ENCODE measurements at regions not wholly inside any gene's neighbourhood (a gene's known extent, or its start where the extent isn't known, plus 50 kb on each side); places are given as distances from the start of the nearest gene placed in this dataset.

DNA sequence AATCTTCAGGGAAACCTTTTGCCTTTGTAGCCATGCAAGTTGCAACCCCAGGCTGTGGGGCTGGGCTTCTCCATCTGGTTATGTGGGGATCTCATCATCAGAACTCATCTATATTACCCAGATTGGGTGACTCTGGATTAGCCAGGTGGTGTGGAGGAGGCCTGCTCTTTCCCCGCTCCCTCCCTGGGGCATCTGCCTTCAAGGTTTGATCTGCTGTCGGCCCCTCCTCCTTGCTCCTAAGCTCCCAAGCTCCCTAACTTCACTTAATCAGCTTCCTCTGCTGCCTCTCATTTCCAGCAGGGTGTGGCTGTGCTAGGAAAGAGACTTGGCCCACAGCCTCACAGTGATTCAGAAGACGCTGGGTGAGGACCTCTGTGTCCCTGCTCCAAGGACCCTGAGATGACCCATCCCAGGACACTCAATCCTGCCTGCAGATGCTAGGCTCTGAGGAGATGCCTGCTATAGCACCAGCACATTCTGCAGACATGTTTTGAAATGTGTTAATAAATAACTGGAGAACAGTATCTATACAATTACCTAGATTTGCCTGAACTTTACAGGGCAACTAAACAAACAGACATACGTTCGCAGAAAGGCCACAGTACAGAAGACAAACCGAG, 392.1 kb upstream of the PODXL start:
- TF ChIP-seq CTCF (IDR thresholded peaks at IDR 0.05): no peak
- TF ChIP-seq, protein P1, sequence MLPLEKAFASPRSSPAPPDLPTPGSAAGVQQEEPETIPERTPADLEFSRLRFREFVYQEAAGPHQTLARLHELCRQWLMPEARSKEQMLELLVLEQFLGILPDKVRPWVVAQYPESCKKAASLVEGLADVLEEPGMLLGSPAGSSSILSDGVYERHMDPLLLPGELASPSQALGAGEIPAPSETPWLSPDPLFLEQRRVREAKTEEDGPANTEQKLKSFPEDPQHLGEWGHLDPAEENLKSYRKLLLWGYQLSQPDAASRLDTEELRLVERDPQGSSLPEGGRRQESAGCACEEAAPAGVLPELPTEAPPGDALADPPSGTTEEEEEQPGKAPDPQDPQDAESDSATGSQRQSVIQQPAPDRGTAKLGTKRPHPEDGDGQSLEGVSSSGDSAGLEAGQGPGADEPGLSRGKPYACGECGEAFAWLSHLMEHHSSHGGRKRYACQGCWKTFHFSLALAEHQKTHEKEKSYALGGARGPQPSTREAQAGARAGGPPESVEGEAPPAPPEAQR (CRISPR knock-in tag; IDR thresholded peaks at IDR 0.05): no peak
- no peak for TF ChIP-seq JUN (CRISPR knock-in tag; IDR thresholded peaks at IDR 0.05)
- TF ChIP-seq NR3C1 (CRISPR knock-in tag; conservative IDR thresholded peaks at IDR 0.05; ENCODE audit: low read depth): no peak
- TF ChIP-seq FOXJ3 (CRISPR knock-in tag; IDR thresholded peaks at IDR 0.05; ENCODE audit: borderline replicate concordance): no peak
- TF ChIP-seq ZNF425 (CRISPR knock-in tag; conservative IDR thresholded peaks at IDR 0.05): no peak
